ENCODE measurements at regions not wholly inside any gene's neighbourhood (a gene's known extent, or its start where the extent isn't known, plus 50 kb on each side); places are given as distances from the start of the nearest gene placed in this dataset.

DNA sequence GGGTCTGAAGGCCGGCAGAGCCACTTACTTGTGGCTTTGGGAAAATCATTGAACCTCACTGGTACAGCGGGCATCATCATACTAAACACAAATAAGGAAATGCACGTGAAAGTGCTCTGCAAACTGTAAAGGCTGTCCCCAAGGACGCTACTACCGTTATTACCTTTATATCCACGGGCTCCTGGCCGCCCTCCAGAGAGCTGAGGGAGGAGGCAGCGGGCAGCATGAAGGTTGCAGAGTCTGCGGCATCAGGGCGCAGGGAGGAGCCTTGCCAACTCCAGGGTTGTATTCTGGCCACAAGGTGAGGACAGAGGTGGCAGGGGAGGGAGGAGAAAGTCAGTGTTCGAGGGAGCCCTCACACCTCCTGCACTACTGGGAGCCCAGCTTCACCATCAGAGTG, 68.3 kb upstream of the GCSH start:
- no peak overlapping the region for H3K23ac ChIP-seq (ENCODE audit: insufficient read length, low read depth, low read length)
- Mint-ChIP-seq H3K9me3 (peaks cover 3 to 4% of the 10 kb centered on the region in 2 experiments; a peak in 4 of 5 replicates), H3K27me3 (ENCODE audit: low read depth) (peaks cover 2% of the 10 kb centered on the region; the same call in 1 of the 2 replicates), H3K27ac (peak overlapping the region in 1 of 3 experiments; percentile 36; a peak in 1 of 7 replicates), H3K4me3 (no peak overlapping the region), H3K4me1 (0 out of 4 replicates have a peak, but pooled peaks cover 0 to 3% of the 10 kb centered on the region in 2 experiments), H3K36me3 (ENCODE audit: insufficient read depth in 1 of 3, low read depth in 3 of 3) (peaks cover 0 to 2% (median 0%) of the 10 kb centered on the region in 3 experiments; a peak in 1 of 7 replicates)
- DNase-seq, result no peak
- no peak overlapping the region for H3K14ac ChIP-seq (ENCODE audit: insufficient read depth, low read length)
- no peaks in the 10 kb centered on the region for H4K20me1 ChIP-seq (ENCODE audit: control insufficient read depth, insufficient read depth, insufficient read length)
- H4K91ac ChIP-seq (ENCODE audit: insufficient read length, low read depth, low read length), result no peak overlapping the region
- H2BK5ac ChIP-seq (ENCODE audit: insufficient read length, low read length), result no peak overlapping the region
- H3K79me2 ChIP-seq (ENCODE audit: insufficient read depth, low read length), result no peaks in the 10 kb centered on the region
- no peaks in the 10 kb centered on the region for H3K79me1 ChIP-seq (ENCODE audit: insufficient read depth, low read depth, low read length, poor library complexity, severe bottlenecking)
- no peak overlapping the region for H3K9ac ChIP-seq (ENCODE audit: extremely low read depth, insufficient read length, low read length)
- no peak overlapping the region for H3K56ac ChIP-seq (ENCODE audit: insufficient read length, low read depth, low read length)
- no peak overlapping the region for H2AFZ ChIP-seq (ENCODE audit: low read length)
- no peak overlapping the region for H2BK12ac ChIP-seq (ENCODE audit: insufficient read length, low read depth, low read length)
- no peak overlapping the region for H2AK5ac ChIP-seq (ENCODE audit: insufficient read length, low read length)
- H3K27ac ChIP-seq (ENCODE audit: insufficient read length, low read depth, low read length), result no peak overlapping the region
- H3K9me3 ChIP-seq (ENCODE audit: control insufficient read depth, low read depth, low read length), result no peaks in the 10 kb centered on the region
- no peak overlapping the region for H3K4me2 ChIP-seq (ENCODE audit: insufficient read depth, insufficient read length, low read length)
- no peak overlapping the region for H2BK15ac ChIP-seq (ENCODE audit: low read depth, low read length)
- H3K23me2 ChIP-seq (ENCODE audit: insufficient read length, low read depth, low read length, poor library complexity, severe bottlenecking), result no peaks in the 10 kb centered on the region
- TF ChIP-seq CTCF (conservative IDR thresholded peaks at IDR 0.05), result no peak
- H3K4ac ChIP-seq (ENCODE audit: low read depth, low read length), result no peak overlapping the region
- H4K5ac ChIP-seq (ENCODE audit: insufficient read length, low read depth, low read length), result no peak overlapping the region
- H4K8ac ChIP-seq (replicated peaks; ENCODE audit: insufficient read length, low read depth, low read length), result no peak overlapping the region
- no peak overlapping the region for H2BK120ac ChIP-seq (ENCODE audit: low read depth, low read length, poor library complexity, severe bottlenecking)
- no peaks in the 10 kb centered on the region for H3K27me3 ChIP-seq (ENCODE audit: insufficient read depth, low read length)
- WGBS (ENCODE audit: extremely low coverage, insufficient read length, low lambda C conversion rate), result no CpG with 5 or more reads among the region's 11 CpGs
- no peak overlapping the region for H2BK20ac ChIP-seq (ENCODE audit: low read depth, low read length, poor library complexity, severe bottlenecking)
- H3K18ac ChIP-seq (ENCODE audit: insufficient read length, low read depth, low read length), result no peak overlapping the region
- no peaks in the 10 kb centered on the region for H3K4me1 ChIP-seq (ENCODE audit: insufficient read depth, low read length)
- H3T11ph ChIP-seq (ENCODE audit: low read length), result no peak overlapping the region

Data from H9 (cell line).